Inferior parietal cortex (tissue), 1 donor: ENCODE measurements at regions not wholly inside any gene's neighbourhood (a gene's known extent, or its start where the extent isn't known, plus 50 kb on each side); places are given as distances from the start of the nearest gene placed in this dataset.

Experiments
- DNase-seq: peaks from one replicate; pipeline ENCODE4 v3.0.0-alpha.2; 2016; ENCODE audit errors: extremely low spot score

DNA sequence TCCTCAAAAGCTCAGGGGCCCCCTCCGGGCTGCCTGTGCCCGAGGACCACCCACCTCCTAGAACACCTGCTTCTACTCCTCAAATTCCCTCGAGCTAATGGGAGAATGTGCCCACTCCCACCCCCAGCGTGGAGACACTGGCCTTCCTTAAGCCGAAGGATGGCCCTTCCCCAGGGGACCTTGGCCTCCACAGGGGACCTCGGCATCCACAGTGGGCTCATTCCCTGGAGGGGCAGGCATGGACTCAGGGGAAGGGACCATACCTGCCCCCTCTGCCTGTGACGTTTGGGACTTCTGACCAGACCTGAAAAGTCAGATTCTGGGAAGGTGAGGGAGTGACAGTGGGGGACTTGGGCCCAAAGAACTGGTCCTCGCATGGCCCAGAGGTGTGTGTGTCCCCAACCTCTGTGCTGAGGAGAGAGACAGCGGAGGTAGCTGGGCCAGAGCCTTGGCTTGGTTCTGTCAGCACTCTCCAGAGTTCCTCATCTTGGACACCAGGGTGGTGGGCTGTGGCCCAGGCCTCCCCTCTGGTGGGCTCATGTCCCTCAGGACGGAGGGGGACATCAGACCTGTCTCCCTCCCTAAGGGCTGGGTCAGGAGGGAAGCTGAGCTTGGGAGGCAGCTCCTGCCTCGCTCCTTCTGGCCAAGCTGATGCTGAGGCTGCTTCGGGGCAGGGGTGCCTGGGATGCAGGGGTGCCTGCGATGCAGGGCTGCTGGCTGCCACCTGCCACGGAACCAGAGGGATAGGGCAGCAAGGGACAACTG lies 240.4 kb downstream of the HAUS1 start:
- DNase-seq: no peak

DNA sequence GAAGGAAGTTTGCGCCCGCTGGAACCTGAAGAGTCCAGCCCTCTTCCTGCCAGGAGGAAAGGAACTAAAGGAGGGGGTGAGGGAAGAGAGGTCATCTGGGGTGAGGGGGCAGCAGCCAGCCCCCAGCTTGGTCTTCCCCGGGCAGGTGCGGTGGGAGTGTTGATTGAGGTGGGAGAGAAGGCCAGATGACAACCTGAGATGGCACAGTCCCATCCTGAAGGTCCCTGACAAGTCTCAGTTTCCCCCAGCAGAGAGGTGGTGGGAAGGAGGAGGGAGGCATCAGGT lies 240.9 kb downstream of the HAUS1 start:
- DNase-seq: no peak

GRCh38 chr18:46346213-46346612 lies 242.0 kb downstream of the HAUS1 start:
- no peak for DNase-seq

DNA sequence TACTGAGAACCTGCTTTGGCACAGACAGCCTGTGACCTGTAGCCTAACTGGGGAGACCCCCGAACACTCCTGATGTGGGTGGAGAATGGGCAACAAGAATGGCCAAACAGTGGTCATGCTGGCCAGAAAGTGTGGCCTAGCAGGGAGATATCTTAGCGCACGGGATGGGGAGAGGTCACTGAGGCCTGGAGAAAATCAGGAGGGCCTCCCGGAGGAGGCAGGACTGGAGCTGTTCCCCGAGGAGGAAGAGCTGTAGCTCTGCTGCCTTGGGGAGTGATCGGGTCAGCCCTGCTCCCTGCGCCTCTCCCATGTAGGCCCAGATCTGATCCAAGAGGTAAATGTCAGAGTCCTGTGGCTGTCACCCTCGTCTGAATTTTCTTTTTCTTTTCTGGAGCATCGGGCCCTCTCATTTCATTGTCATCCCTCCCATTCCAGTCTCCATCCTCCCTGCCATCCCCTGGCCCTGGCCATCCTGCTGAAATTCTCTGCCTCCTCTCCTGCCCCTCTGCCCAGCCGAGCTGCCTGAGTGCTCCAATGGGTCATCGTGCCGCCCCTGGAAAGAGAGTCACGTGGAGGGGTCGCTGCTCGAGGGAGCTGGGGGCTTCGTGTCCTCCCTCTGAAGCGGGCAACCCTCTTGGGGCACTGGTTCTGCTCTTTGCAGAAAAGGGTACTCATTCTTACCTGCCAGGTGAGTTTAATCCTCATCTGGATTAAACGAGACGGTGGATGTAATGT lies 242.9 kb downstream of the HAUS1 start:
- no peak for DNase-seq

GRCh38 chr18:46350598-46351159 lies 246.5 kb downstream of the HAUS1 start:
- DNase-seq: no peak

DNA sequence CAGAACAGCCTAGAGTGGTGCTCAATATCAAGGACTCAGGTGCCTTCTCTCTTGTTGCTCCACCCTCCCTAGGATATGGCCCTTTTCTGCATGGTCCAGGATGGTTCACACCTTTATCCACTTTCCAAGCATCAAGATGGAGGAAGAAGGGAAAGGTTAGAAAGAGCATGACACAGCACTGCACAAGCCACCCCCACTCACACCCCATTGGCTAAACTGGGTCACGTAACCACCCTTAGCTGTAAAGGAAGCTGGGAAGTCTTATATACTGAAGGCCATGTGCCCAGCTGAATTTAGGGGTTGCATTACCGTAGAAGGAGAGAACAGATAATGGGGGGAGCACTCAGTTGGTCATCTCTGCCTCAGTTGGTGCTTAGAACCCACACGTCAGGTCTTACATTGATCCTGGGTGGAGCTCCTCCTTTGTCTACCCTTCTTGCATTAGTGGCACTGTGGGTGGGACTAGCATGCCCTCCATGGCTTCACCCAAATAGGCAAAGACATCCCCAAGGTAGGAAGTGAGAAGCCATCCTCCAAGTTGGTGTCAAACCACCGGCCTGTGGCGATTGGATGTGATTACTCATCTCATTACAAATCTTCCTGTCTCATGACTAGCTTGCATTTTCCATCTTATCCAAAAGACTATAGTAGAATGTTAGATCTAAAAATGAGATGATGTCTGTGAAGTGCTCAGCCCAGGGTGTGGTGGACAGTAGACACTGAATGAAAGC lies 248.5 kb downstream of the HAUS1 start:
- DNase-seq: no peak

DNA sequence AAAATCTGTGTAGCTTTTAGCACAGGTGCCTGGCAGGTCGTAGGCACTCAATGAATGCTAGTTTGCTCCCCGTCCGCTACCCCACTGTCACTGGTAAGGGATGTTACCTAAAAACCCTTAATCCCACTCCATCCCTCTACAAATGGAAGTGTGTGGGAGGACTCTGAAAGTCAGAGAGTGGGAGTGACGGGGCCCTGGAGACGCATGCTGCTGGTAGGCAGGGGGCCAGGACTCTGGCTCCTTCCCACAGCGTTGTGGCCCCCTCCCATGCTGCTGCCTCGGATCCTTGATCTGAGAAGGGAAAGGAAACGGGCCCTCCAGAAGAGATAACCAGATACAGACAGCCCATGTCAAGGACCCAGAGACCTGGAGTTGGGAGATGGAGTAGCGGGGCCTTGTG lies 249.3 kb downstream of the HAUS1 start:
- DNase-seq: no peak

- DNase-seq: no peak
These were observed 252.3 kb downstream of the HAUS1 start for GRCh38 chr18:46356278-46357033.

DNA sequence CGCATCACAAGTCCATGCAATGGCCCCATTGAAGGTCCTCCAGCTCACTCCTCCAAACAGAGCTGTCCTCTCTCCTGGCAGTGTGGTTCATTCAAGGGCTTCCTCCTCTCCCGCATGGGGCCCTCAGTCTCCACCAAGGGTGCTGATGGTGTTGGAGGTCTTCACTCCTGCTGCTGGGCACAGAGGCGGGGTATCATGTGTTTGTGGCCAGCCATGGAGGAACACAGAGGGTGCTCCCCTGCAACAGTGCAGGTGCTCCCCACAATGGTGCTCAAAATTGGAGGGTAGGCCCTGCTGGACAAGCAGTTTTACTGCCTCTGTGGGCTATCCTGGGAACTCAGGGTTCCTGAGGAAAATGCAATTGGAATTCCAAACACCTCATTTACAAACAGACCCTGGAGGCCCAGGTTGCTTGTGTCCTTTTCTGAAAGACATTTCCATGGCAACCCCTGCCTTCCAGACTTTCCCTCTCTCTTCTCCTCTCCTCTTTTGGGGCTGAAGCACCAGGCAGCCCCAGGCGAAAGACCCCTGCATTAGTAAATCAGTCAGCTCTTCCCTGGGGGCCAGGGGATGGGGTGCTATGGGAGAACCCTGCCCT lies 256.0 kb downstream of the HAUS1 start:
- DNase-seq: no peak

- no peak for DNase-seq
These were observed 256.7 kb downstream of the HAUS1 start for GRCh38 chr18:46360866-46361265.

DNA sequence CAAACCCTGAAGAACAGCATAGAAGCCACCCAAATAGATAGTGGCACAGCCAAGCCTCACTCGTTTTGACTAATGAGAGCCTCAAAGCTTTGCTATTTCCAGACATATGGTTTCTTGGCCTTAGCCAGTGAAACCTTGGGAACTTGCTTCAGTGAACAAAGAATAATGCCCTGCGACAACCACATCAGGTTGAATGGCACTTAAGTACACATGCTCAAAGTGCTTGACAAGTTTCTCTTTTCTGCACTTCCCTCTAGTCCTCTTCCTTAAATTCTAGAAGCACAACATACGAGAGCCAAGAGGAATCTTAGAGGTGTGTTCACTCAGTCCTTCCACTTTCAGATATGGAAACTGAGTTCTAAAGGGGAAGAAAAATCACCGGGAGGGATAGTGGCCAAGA lies 258.3 kb downstream of the HAUS1 start:
- DNase-seq: no peak

GRCh38 chr18:46364048-46364447 lies 259.9 kb downstream of the HAUS1 start:
- DNase-seq: no peak

DNA sequence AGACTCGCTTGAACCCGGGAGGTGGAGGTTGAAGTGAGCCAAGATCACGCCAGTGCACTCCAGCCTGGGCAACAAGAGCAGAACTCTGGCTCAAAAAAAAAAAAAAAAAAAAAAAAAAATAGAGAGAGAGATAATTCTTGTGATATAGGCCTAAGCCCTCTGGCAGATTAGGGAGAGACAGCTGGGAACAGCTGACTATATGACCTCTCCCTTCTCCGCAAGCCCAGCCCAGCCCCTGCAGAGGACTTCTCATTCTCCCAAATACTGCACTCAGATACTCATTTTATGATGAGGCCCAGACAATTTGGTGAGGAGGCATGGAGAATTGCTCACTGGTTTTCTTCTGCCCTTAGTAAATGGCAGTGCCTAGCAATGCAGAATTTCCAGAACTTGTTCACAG lies 262.0 kb downstream of the HAUS1 start:
- DNase-seq: no peak

GRCh38 chr18:46366751-46367376 lies 262.7 kb downstream of the HAUS1 start:
- no peak for DNase-seq

DNA sequence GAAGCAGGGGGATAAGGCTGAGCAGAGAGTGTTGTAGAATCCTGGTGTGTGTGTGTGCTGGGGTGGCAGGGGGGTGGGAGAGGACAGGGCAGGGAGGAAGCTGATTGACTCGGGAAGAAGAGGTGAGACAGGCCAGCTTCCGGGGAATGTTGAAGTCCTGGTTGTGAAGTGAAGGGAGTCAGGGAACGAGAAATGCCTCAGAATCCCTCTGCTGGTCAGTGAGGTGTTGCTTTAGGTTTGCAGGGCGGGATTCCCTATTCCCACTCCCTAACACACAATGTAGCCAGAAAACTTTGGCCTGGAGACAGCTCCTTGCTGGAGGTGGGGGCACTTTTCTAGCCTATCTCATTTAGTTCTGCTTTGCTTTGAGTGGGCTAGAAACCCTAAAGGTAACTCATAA lies 265.1 kb downstream of the HAUS1 start:
- no peak for DNase-seq

GRCh38 chr18:46370898-46371297 lies 266.7 kb downstream of the HAUS1 start:
- no peak for DNase-seq

DNA sequence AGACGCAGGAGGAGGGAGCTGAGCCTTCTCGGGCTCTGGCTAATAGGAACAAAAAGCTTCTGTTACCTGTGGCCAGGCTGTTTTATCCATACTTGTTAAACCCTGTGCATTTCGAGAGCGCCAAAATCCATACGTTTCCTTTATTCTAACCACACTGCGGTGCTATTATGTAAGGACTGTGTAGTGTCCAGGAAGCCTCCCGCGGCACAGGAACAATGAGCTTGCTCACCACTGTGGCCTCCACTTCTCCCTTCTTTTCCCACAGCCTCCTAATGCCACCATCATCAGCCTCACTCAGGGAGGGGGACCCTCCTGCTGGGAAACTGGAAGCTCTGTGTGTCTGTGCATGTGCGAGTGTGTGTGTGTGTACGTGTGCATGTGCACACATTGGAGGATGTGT lies 268.5 kb downstream of the HAUS1 start:
- DNase-seq: no peak

GRCh38 chr18:46373131-46373530 lies 268.9 kb downstream of the HAUS1 start:
- DNase-seq: no peak

DNA sequence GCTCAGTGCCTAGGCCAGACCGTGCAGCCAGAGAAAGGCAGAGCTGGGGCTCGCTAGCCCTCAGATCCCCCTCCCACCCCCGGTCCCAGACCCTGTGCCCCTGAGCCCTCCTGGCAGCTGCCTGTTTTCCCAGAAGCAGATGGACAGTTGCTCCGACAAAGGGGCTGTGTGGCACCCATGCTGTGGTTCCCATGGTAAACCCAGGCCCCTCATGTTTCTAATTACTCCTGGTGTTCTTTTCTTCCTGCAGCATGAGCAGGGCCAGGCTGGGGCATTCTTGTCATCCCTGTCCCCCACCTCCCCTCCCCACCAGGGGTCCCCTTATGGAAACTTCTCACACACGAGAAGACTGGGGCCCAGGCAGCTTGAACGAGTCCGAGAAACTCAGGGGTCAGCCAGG lies 269.6 kb downstream of the HAUS1 start:
- DNase-seq: no peak

- DNase-seq: no peak
These were observed 270.7 kb downstream of the HAUS1 start for GRCh38 chr18:46374850-46375249.

- no peak for DNase-seq
These were observed 273.4 kb downstream of the HAUS1 start for GRCh38 chr18:46377557-46377956.
